ENCODE measurements at regions not wholly inside any gene's neighbourhood (a gene's known extent, or its start where the extent isn't known, plus 50 kb on each side); places are given as distances from the start of the nearest gene placed in this dataset.

DNA sequence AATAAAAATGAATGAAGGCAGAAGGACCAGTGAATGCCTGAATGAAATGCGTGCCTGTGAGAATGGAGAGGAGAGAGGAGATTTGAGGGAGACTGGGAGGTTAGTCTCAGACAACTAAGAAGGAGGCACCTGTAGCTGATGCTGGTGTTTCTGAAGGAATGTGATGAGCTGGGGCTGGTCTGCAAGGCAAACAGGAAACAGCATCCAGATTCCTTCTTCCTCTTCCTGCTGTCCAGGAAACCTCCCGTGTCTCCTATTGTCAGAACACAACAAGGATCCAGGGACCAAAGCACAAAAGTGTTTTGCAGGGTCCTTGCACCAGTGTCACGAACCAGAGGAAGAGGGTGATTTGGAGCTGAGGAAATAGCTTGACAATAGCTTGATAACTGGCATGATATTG is 50.4 kb upstream of the TAB2 start:
- no peak for TF ChIP-seq GATA2 (IDR thresholded peaks at IDR 0.05; ENCODE audit: low read depth, low read length)
- TF ChIP-seq GATA3 (IDR thresholded peaks at IDR 0.05; ENCODE audit: low read depth, low read length): no peak
